Epidermal melanocyte (primary cell): ENCODE measurements at regions not wholly inside any gene's neighbourhood (a gene's known extent, or its start where the extent isn't known, plus 50 kb on each side); places are given as distances from the start of the nearest gene placed in this dataset.

Source experiments
- DNase-seq: peaks from one replicate; pipeline ENCODE4 v3.0.0; 2011; ENCODE audit warnings: low spot score; ENCODE audit not compliant: insufficient read length

DNA sequence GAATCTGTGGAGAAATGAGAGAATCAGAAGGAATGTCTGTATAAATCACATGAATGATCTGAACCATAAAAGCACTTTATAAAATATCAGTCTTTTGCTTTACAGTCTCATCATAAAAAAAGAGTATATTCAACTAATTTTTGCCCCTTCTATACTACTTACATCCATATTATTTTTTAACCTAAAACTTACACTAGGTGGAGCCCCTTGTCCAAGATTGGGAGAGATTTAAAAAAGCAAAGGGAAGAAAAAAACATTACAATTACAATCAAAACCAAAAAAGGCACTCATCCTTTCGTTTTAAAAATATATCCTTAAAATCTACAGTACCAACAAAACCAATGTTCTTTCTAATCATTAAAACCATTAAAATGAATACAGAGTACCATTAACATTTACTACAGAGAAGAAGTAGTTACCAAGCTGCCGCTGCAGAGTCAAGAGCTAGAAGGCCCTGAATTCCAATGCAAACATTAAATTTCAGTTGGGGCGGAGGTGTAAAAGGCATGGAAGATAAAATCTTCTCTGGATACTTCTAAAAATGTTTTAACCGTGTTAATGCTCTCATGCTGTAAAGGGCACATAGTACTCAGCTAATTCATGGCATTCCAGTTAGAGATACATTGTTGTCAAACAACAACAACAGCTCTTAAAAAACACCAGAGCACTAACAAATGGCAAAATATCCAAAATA, 56.7 kb upstream of the EPB41L3 start:
- no peak for DNase-seq

GRCh38 chr18:5596585-5596984, 52.8 kb upstream of the EPB41L3 start:
- DNase-seq, result no peak
